Neutrophil (primary cell): ENCODE measurements at regions not wholly inside any gene's neighbourhood (a gene's known extent, or its start where the extent isn't known, plus 50 kb on each side); places are given as distances from the start of the nearest gene placed in this dataset.

Source experiments
- H3K27ac ChIP-seq: fragments of 200-600 bp; sonication (generic); 2 replicates; pipeline ENCODE4 v1.5.1; 2016; ENCODE audit warnings: mild to moderate bottlenecking, moderate library complexity
- H3K27me3 ChIP-seq: fragments of 200-600 bp; sonication (generic); 2 replicates; pipeline ENCODE4 v1.6.0; 2016; ENCODE audit warnings: mild to moderate bottlenecking
- H3K36me3 ChIP-seq: fragments of 200-600 bp; sonication (generic); 2 replicates; pipeline ENCODE4 v1.5.1; 2017
- H3K4me1 ChIP-seq, 2 experiments: fragments of 200-600 bp in 1 of 2; sonication (generic) in 1 of 2; 1 replicate in 1 of 2; 2 replicates in 1 of 2; pipeline versions ENCODE4 v1.5.1 to v1.6.1; 2013 to 2016; ENCODE audit warnings: low read depth in 1 of 2, low read length in 1 of 2, mild to moderate bottlenecking in 1 of 2, moderate library complexity in 1 of 2; ENCODE audit not compliant: control insufficient read depth in 1 of 2, insufficient read depth in 1 of 2
- H3K4me3 ChIP-seq, 2 experiments: fragments of 200-600 bp in 1 of 2; sonication (generic) in 1 of 2; 1 replicate in 1 of 2; 2 replicates in 1 of 2; pipeline ENCODE4 v1.5.1; 2013 to 2016; ENCODE audit warnings: low read depth in 1 of 2, low read length in 1 of 2, mild to moderate bottlenecking in 1 of 2, moderate library complexity in 1 of 2
- H3K9me3 ChIP-seq: fragments of 200-600 bp; sonication (generic); 2 replicates; pipeline ENCODE4 v1.5.1; 2016
- TF ChIP-seq, protein P1 (sequence below): fragments of 200-600 bp; sonication (generic); IDR thresholded peaks from 2 replicates; pipeline ENCODE4 v1.5.1; 2016; ENCODE audit warnings: antibody characterized with exemption

DNA sequence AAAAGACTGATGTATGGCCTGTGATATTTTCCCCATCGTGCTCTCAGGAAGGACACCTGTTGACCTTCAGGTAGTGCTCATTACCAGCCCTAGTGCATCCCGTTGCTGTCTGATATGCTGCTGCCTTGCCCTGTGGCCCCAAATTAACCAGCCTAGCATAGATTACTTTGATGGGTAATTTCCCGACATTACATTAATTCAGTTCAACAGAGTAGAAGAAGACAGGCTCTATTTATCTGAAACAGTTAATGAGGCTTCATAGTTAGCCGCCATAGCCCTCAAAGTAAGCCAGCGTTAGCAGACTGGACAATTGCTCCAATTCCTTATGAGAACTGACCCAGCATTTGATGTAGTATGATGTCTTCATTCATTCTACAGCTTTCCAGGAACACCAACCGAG is 257.6 kb downstream of the OLFM3 start:
- Histone ChIP-seq H3K36me3 (no peaks in the 10 kb centered on the region), H3K27me3 (no peaks in the 10 kb centered on the region), H3K4me3 (no peak overlapping the region), H3K27ac (no peak overlapping the region), H3K4me1 (no peaks in the 10 kb centered on the region), H3K9me3 (no peaks in the 10 kb centered on the region)
- TF ChIP-seq, protein P1, sequence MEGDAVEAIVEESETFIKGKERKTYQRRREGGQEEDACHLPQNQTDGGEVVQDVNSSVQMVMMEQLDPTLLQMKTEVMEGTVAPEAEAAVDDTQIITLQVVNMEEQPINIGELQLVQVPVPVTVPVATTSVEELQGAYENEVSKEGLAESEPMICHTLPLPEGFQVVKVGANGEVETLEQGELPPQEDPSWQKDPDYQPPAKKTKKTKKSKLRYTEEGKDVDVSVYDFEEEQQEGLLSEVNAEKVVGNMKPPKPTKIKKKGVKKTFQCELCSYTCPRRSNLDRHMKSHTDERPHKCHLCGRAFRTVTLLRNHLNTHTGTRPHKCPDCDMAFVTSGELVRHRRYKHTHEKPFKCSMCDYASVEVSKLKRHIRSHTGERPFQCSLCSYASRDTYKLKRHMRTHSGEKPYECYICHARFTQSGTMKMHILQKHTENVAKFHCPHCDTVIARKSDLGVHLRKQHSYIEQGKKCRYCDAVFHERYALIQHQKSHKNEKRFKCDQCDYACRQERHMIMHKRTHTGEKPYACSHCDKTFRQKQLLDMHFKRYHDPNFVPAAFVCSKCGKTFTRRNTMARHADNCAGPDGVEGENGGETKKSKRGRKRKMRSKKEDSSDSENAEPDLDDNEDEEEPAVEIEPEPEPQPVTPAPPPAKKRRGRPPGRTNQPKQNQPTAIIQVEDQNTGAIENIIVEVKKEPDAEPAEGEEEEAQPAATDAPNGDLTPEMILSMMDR = no peak

DNA sequence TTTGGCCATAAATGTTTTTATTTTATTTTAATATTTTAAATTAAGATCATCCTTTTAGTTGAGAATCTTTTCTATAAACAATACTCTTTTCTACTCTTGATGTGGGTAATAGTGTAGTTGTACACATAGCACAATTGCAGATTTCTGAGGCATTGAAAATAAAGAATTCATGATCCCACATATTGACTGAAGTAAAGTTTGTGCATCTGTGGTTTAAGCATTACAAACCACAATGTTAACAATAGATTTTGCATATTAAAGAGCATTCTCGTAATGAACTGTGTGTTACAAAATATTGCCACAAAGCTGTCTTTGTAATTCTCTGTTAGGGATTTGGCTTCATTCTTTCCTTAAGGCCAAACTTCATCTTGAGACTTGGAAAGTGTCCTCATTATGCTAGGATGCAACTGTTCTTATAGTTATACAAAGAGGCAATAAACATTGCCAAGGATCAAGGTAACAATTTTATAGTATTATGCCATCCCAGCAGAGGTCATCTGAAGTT is 256.8 kb downstream of the OLFM3 start:
- no peak overlapping the region for H3K27ac ChIP-seq
- TF ChIP-seq, protein P1 = no peak
- no peaks in the 10 kb centered on the region for H3K27me3 ChIP-seq
- no peaks in the 10 kb centered on the region for H3K36me3 ChIP-seq
- no peaks in the 10 kb centered on the region for H3K9me3 ChIP-seq
- H3K4me3 ChIP-seq = no peak overlapping the region
- H3K4me1 ChIP-seq = no peaks in the 10 kb centered on the region

DNA sequence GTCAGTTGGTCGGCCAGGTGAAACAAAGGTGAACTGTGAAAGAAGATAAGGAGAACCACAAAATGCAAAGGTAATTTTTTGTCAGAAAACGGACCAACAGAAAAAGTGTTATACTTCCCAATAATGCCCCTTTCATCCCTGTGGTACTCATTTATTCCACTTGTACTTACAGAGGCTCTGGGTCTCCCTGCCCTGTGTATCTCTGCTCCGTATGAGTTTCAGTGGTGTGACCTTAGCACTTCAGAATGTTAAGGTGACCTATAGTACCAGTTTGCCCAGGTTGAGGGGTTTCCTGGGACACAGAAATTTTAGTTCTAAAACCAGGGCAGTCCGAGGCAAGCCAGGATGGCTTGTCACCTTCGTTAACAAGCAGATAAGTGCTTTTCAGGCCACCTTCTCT is 254.8 kb downstream of the OLFM3 start:
- no peaks in the 10 kb centered on the region for H3K36me3 ChIP-seq
- TF ChIP-seq, protein P1 = no peak
- H3K27ac ChIP-seq = no peak overlapping the region
- no peaks in the 10 kb centered on the region for H3K27me3 ChIP-seq
- no peaks in the 10 kb centered on the region for H3K4me1 ChIP-seq
- H3K9me3 ChIP-seq = no peaks in the 10 kb centered on the region
- no peak overlapping the region for H3K4me3 ChIP-seq

DNA sequence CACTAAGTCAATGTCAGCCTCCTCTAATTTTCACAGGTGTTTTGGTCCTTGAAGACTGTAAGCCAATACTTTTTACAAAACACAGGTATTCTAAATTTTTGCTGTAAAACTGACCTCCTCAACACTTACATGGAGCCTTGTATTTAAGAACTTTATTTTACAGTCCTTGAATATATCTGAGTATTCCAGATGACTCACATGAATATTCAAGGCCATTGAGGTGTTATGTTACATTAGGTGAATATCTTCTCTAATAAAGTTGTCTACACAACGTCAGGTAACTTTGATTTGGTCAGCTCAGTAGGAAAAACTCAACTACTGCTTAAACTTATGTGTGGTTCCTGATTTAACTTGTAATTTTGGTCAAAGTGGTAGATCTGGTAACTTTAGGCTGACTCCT is 254.2 kb downstream of the OLFM3 start:
- H3K27ac ChIP-seq = no peak overlapping the region
- H3K4me3 ChIP-seq = no peak overlapping the region
- no peaks in the 10 kb centered on the region for H3K9me3 ChIP-seq
- H3K27me3 ChIP-seq = no peaks in the 10 kb centered on the region
- H3K4me1 ChIP-seq = no peaks in the 10 kb centered on the region
- TF ChIP-seq, protein P1 = no peak
- H3K36me3 ChIP-seq = no peaks in the 10 kb centered on the region

DNA sequence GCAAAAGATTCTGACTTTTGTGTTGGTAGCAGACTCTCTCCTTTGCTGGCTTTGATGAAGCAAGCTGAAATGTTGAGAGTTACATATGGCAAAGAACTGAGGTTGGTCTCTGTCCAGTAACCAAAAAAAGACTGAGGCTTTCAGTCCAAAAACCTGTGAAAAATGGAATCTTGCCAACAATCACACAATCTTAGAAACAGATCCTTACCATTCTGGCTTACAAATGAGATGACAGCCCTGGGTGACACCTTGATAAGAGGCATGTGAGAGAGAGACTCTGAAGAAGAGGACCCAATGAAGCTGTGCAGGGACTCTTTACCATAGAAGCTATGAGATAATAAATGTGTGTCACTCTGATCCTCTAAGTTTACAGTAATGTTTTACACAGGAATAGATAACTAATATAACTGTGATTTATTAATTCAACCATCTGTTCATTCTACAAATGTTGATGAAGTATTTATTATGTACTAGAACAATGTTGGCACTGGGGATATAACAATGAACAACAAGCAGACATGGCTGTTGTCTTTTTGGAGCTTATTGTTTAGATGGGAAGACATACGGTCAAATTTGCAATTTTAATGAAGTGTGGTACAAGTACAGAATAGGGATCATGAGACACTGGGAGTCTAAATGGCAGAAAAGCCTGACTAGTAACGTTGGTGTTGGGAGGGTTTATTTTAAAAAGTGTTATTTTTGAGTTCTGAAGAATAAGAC is 251.0 kb downstream of the OLFM3 start:
- Histone ChIP-seq H3K4me1 (no peaks in the 10 kb centered on the region), H3K36me3 (no peaks in the 10 kb centered on the region), H3K4me3 (no peak overlapping the region), H3K27ac (no peak overlapping the region), H3K9me3 (no peaks in the 10 kb centered on the region), H3K27me3 (no peaks in the 10 kb centered on the region)
- TF ChIP-seq, protein P1 = no peak
